A673 (cell line): ENCODE measurements at regions not wholly inside any gene's neighbourhood (a gene's known extent, or its start where the extent isn't known, plus 50 kb on each side); places are given as distances from the start of the nearest gene placed in this dataset.

Experiments used
- EZH2 ChIP-seq: fragments of 200-600 bp; sonication (generic); IDR thresholded peaks from 2 replicates; pipeline ENCODE4 v1.6.1; 2017; ENCODE audit warnings: borderline replicate concordance, low read depth, mild to moderate bottlenecking, mixed read lengths, antibody characterized with exemption, low read length; ENCODE audit not compliant: poor library complexity, severe bottlenecking
- TF ChIP-seq, protein P1 (sequence below): fragments of 300-800, 200-600 bp; sonication (generic); conservative IDR thresholded peaks from 2 replicates; pipeline ENCODE4 v1.5.1; 2017; ENCODE audit warnings: low read depth, mild to moderate bottlenecking, antibody characterized with exemption, low read length, moderate library complexity, mixed read lengths

DNA sequence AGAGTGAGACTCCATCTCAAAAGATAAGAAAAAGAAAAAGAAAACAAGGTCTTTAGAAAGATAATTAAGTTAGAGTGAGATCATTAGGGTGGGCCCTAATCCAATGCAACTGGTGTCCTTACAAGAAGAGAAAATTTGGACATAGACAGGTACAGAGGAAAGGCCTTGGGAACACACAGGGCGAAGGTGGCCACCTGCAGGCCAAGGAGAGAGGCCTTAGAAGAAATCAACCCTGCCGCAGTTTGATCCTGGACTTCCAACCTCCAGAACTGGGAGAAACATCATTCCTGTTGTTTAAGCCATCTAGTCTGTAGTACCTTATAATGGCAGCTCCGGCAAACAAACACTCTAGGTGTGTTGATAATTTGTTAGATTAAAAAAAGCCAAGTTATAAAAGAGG lies 491.9 kb downstream of the MED13L start:
- TF ChIP-seq, protein P1, sequence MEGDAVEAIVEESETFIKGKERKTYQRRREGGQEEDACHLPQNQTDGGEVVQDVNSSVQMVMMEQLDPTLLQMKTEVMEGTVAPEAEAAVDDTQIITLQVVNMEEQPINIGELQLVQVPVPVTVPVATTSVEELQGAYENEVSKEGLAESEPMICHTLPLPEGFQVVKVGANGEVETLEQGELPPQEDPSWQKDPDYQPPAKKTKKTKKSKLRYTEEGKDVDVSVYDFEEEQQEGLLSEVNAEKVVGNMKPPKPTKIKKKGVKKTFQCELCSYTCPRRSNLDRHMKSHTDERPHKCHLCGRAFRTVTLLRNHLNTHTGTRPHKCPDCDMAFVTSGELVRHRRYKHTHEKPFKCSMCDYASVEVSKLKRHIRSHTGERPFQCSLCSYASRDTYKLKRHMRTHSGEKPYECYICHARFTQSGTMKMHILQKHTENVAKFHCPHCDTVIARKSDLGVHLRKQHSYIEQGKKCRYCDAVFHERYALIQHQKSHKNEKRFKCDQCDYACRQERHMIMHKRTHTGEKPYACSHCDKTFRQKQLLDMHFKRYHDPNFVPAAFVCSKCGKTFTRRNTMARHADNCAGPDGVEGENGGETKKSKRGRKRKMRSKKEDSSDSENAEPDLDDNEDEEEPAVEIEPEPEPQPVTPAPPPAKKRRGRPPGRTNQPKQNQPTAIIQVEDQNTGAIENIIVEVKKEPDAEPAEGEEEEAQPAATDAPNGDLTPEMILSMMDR: no peak
- no peak for TF ChIP-seq EZH2
